ENCODE measurements at regions not wholly inside any gene's neighbourhood (a gene's known extent, or its start where the extent isn't known, plus 50 kb on each side); places are given as distances from the start of the nearest gene placed in this dataset.

- TF ChIP-seq SUZ12 (IDR thresholded peaks at IDR 0.05; ENCODE audit: extremely low read depth, insufficient read depth, insufficient read length): no peak
- no peak for TF ChIP-seq ZNF274 (IDR thresholded peaks at IDR 0.05; ENCODE audit: low read depth, low read length)
- TF ChIP-seq YY1 (IDR thresholded peaks at IDR 0.05; ENCODE audit: insufficient read depth, insufficient read length): no peak
Measured at GRCh38 chr12:46560089-46560488, 187.5 kb upstream of the SLC38A2 start.

All from NT2/D1 (cell line).